HG03521 (cell line): ENCODE measurements at regions not wholly inside any gene's neighbourhood (a gene's known extent, or its start where the extent isn't known, plus 50 kb on each side); places are given as distances from the start of the nearest gene placed in this dataset.

Experiments used
- ATAC-seq: cut with Tn5 transposase; IDR thresholded peaks from one replicate; pipeline ENCODE4 v1.9.1; 2021; ENCODE audit warnings: mild to moderate bottlenecking, moderate library complexity; ENCODE audit not compliant: unreplicated experiment

DNA sequence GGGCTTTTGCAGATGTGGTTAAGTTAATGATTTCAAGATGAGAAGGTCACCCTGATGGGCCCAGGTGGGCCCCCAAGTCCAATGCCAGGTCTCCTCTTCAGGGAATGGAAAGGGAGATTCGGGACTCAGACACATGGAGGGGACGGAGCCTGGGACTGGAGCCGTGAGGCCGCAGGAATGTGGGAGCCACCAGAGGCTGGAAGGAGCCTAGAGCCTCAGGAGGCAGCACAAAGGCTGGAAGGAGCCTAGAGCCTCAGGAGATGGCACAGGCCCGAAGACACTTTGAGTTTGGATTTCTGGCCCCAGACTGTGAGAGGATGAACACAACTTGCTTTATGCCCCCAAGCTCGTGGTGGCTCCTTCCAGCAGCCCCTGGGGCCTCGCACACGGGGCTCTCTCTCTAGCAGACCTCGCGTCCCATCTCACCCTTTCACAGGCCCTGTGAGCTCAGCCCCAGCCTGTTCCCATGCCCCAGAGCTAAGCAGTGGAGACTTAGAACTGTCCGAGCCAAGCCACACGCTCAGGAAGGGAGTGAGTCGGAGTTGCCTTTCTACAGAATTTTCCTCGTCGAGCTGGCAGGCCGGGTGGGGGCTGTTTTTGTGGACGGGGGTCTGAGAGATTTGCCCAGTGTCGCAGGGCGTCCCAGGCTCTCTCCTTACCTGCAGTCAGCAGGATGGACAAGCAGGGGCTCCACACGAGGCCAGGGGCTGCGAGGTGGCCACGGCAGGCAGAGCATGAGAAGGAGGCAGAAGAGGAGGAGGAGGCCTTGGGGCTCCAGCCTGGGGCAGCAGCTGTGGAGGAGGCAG, 937.6 kb downstream of the BRD1 start:
- ATAC-seq = no peak

- no peak for ATAC-seq
Observed at GRCh38 chr22:48889209-48889830, 938.4 kb downstream of the BRD1 start.

DNA sequence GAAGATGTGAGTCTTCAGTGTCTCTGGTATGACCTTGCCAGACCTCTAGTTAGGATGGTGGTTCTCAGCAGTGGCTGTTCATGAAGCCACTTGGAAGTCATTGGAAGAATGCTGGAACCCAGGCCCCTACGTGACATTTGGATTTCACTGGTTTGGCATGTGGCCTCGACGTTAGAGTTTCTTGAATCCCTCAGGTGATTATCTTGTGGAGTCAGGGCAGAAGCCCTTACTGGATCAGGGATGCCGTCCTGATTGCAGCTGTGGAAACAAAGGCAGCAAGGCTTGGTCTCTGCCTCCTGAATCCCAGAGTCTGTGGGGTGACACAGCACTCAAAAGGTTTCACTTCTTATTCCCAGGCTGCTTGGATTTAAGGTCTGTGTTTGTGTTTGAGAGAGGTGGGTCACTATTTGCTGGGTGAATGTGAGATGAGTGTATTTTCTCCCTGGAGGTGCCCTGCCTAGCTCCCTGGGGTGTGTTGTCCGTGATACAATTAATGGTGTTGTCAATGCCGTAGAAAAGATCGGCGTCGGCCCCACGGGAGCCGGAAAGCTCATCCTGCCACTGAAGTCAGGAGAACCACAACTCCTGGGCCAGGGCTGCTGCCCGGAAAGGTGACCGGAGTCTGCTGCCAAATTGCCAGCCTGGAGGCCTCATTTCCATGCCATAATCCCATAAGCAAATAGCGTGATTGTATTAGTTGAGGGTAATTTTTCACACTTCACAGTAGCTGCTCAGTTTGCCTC, 939.0 kb downstream of the BRD1 start:
- ATAC-seq = no peak

DNA sequence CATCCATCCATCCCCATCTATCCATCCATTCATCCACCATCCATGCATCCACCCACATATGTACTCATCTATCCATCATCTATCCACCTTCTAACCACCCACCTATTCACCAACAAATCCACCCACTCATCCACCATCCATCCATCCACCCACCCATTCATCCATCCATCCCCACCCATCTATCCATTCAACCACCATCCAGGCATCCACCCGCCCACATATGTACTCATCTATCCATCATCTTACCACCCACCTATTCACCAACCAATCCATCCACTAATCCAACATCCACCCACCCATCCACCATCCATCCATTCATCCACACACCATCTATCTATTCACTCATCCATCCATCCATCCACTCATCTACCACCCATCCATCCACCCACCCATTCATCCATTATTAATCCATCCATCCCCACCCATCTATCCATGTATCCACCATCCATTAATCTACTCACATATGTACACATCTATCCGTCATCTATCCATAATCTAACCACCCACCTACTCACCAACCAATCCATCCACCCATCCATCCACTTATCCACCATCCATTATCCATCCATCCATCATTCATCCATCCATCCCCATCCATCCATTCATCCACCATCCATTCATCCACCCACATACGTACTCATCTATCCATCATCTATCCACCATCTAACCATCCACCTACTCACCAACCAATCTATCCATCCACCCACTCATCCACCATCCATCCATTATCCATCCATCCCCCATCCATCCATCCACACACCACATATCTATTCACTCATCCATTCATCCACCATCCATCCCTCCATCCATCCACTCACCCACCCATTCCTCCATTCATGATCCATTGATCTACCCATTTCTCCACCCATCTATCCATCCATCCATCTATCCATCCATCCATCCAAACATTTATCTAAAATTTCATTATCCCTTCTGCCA, 940.0 kb downstream of the BRD1 start:
- no peak for ATAC-seq

- ATAC-seq = no peak
Observed at GRCh38 chr22:48886604-48887393, 940.9 kb downstream of the BRD1 start.

- ATAC-seq = no peak
Observed at GRCh38 chr22:48885919-48886305, 941.8 kb downstream of the BRD1 start.

GRCh38 chr22:48885271-48885918, 942.3 kb downstream of the BRD1 start:
- no peak for ATAC-seq

- no peak for ATAC-seq
Observed at GRCh38 chr22:48884786-48885185, 942.9 kb downstream of the BRD1 start.

DNA sequence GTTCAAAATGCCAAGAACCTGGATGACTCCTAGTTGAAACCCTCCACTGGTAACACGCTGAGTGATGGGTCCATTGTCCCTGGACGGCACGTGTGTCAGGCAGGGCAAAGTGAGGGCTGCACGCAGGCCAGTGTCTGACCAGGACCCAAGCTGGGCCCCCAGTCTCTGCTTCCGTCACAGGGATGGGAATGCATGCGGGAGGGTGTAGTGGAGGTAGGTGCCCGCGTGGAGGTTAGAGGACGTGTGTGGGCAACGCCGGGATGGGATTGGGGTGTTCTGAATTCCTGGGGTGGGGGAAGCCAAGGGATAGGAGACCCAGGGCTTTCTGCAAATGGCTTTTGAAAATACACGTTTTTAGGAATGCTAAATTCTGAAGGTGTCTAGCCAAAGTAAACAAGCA, 943.3 kb downstream of the BRD1 start:
- ATAC-seq = no peak

- no peak for ATAC-seq
Observed at GRCh38 chr22:48883211-48883960, 944.3 kb downstream of the BRD1 start.

GRCh38 chr22:48882636-48883200, 945.0 kb downstream of the BRD1 start:
- no peak for ATAC-seq

DNA sequence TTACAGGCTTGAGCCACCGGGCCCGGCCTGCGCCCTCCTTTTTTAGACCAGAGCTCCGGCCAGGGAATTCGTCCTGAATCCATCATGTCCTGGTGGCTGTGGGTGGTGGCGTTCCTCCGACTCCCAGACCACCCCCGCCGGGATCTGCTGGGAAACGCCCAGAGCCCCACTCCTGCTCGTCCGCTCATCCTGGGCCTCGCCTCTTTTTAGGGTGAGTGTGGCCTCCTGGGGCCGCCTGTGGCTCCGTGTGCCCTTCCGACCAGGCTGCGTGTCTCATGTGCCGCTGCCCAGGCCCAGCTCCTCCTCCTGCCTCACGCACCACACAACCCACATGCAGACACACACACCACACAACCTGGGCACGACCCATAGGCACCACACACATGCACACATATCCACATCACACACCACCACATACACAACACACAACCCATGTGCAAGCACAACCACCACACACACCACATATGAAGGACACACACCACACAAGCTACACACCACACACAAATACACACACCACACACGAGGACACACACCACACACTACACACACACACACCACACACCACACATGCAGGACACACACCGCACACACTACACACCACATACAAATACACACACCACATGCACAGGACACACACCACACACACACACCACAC, 946.2 kb downstream of the BRD1 start:
- no peak for ATAC-seq

DNA sequence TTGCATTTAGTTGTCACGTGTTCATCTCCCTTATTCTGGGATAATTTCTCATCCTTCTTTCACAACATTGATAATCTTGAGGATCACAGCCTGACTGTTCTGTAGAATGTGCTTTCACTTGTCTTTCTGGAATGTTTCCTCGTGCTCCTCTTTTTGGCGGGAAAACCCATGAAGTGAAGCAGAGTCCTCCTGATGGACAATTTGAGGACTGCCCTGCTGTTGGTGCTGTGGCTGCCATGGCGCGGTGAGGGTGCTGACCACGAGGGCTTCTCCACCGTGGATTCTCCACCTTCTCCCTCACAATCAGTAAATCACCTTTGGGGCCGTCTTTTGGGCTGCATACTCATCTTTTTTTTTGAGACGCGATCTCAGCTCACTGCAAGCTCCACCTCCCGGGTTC, 946.9 kb downstream of the BRD1 start:
- ATAC-seq = no peak

DNA sequence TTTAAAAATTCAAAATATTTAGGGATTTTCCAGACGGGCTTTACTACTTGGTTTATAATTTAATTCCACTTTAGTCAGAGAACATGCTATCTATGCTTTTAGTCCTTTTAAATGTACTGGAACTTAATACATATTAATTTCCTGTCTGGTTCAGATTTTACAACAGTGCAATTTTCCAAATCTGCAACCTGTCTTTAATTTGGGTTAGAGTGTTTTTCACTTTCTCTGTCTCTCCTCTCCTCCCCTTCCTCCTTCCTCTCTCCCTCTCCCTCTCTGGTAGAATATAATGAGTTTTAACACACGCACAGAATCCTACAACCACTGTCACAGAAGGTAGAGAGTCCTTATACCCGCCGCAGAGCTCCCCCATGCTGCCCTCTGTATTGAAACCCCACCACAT, 950.7 kb downstream of the BRD1 start:
- no peak for ATAC-seq

DNA sequence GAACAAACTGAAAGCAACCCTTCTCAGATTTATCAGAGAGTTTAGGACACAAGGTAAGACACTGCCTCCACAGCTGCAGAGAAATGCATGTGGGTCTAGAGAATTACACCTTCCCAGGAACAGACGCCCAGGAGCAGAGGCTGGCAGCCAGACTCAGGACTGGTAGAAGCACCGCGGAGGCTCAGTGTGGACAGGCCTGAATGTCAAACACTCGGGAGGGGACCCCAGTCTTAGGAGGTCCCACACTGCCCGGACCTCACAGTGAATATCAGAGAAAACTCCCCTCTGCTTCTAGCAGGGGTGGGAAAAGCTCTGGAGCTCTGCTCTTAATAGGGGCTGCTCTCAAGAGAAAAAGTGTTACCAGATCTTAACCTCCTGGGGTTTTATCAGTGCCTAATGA, 952.7 kb downstream of the BRD1 start:
- ATAC-seq = no peak

DNA sequence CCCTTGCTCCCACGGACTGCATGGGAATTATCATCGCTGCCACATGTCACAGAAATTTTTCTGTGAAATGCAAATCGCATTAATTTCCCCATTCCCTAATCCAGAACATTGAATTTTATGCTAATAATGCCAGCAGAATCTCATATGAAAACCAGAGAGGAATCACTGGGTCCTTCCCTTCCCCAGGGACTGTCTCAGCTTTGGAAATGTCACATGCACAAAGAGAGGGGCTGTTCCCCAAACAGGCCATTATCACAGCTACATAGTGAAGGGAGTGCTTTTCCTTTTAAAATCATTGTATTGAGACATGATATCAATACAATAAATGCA, 954.5 kb downstream of the BRD1 start:
- ATAC-seq = no peak

DNA sequence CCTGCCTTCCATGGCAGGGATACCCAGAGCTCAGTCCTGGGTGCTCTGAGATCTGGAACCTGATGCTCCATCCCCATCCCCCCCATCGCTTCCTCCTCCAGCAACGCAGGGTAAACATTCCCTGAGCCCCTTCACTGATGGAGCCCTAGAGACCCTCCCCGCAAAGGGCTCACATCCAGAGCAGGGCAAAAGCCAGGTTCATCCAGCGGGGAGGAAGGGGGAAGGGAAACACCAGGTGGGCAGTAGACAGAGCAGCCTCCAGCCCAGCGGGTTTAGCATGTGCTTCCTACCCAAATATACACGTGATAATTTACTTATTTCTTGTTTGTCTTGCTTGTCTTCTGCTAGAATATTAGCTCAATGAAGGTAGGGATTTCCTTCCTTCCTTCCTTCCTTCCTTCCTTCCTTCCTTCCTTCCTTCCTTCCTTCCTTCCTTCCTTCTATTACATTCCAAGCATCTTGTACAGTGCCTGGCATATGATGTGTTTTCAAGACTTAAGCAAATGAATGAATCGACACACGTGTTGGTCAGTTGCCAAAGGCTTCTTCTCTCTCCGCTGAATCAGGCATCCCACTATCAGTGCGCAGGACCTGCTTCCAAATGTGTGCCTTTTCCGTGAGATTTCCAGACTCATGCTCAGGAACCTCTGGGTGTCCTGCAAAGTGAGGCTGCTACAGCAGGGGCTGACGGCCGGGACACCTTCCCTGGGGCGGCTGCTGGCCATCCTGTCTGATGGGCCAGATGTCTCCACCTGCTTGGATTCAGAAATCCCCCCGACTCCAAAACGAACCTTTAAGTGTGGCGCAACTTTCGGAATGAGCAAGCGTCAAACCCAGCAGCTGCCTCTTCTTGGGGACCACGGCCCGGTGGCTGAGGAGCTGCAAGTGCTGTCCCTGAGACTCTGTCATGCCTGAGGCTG, 955.1 kb downstream of the BRD1 start:
- ATAC-seq = no peak
